Heart left ventricle (tissue), 16 donors: ENCODE measurements at regions not wholly inside any gene's neighbourhood (a gene's known extent, or its start where the extent isn't known, plus 50 kb on each side); places are given as distances from the start of the nearest gene placed in this dataset.

Experiments
- ATAC-seq, 4 donors: fragments of 200-7000 bp; cut with Tn5 transposase; one replicate each; pipeline ENCODE4 v1.9.1; 2020 to 2022; ENCODE audit warnings: moderate library complexity in 4 of 4, mild to moderate bottlenecking in 3 of 4, moderate number of reproducible peaks in 1 of 4
- DNase-seq, 5 donors: peaks; one replicate each; pipeline ENCODE4 v3.0.0-alpha.2; 2020
- H3K27ac ChIP-seq, 12 donors: fragments of 200-600 bp; sonication (generic) in 4 of 12; one replicate each; pipeline versions ENCODE4 v1.5.0 to v1.8.0; 2016 to 2022; ENCODE audit warnings: mild to moderate bottlenecking in 2 of 12
- H3K27me3 ChIP-seq, 9 donors: fragments of 200-600 bp; sonication (generic) in 2 of 9; one replicate each; pipeline versions ENCODE4 v1.5.1 to v1.8.0; 2016 to 2022; ENCODE audit warnings: mild to moderate bottlenecking in 3 of 9
- H3K36me3 ChIP-seq, 9 donors: fragments of 200-600 bp; sonication (generic) in 2 of 9; one replicate each; pipeline versions ENCODE4 v1.5.0 to v1.8.0; 2018 to 2022; ENCODE audit warnings: mild to moderate bottlenecking in 2 of 9
- H3K4me1 ChIP-seq, 12 donors: fragments of 200-600 bp; sonication (generic) in 4 of 12; one replicate each; pipeline versions ENCODE4 v1.5.0 to v1.8.0; 2016 to 2022; ENCODE audit warnings: mild to moderate bottlenecking in 3 of 12
- H3K4me3 ChIP-seq, 12 donors: fragments of 200-600 bp; sonication (generic) in 4 of 12; one replicate each; pipeline versions ENCODE4 v1.5.0 to v1.8.0; 2017 to 2022; ENCODE audit warnings: mild to moderate bottlenecking in 9 of 12, moderate library complexity in 4 of 12
- H3K9me3 ChIP-seq, 12 donors: fragments of 200-600 bp; sonication (generic) in 4 of 12; one replicate each; pipeline versions ENCODE4 v1.5.0 to v1.8.0; 2016 to 2022; ENCODE audit warnings: mild to moderate bottlenecking in 1 of 12
- POLR2A ChIP-seq, 2 donors: fragments of 450-650 bp; IDR thresholded peaks; one replicate each; pipeline ENCODE4 v1.6.1; 2017; ENCODE audit warnings: antibody characterized with exemption in 2 of 2, mild to moderate bottlenecking in 2 of 2, moderate library complexity in 2 of 2
- WGBS, 4 donors: extraction: QIAGEN DNeasy Blood & Tissue Kit in 2 of 4; methylation state at CpG; one replicate each; pipeline versions ENCODE4 v1.1.5 to v1.1.7; 2013 to 2018; 5-methylcytosine and 5-hydroxymethylcytosine counted together
- intact Hi-C, 10 donors: fragments of 100-400 bp; cut with DNase I; formaldehyde crosslinking; loops; one replicate each; pipeline versions ENCODE4 v1.11.1 to v1.14.2; 2022
- TF ChIP-seq, protein P1 (sequence below), 12 donors: fragments of 200-600 bp; sonication (generic) in 4 of 12; IDR thresholded peaks; one replicate each; pipeline versions ENCODE4 v1.5.0 to v1.8.0; 2018 to 2022; ENCODE audit warnings: antibody characterized with exemption in 12 of 12, mild to moderate bottlenecking in 5 of 12
- donor health status: ischemic (EF 13 %, LVEDD 7.1; RV severe dilation, severe dysfunction).
- donor health status: healthy with polysubstance abuse.
- donor health status: DM: no; HTN: yes; CAD: no.
- donor health status: DM: no; HTN: no; CAD: no.
- donor health status: ischemic (EF 25% LVEDD 6.9; RV normal size, moderate dysfunction).
- donor health status: ischemic (EF 25% LVEDD 5.7; RV mildly dilated, moderate dysfunction).
- donor health status: healthy.
- donor health status: DM: yes; HTN: yes; CAD: no.
- donor health status: ischemic (EF 35%, LVEDD 5.7; RV mildly dilated, moderate dysfunction).
- donor health status: nonischemic (EF 11% LVEDD 7.7; RV severe dilation, severe dysfunction).
- donor health status: DM: yes; HTN: yes; CAD: no.
- donor health status: PGD.
- donor health status: ischemic (EF 29% LVEDD 5.4; RV normal size, mild dysfunction).
- donor health status: nonischemic (EF 23%, LVEDD 6.1; RV moderate dilation, normal function).

DNA sequence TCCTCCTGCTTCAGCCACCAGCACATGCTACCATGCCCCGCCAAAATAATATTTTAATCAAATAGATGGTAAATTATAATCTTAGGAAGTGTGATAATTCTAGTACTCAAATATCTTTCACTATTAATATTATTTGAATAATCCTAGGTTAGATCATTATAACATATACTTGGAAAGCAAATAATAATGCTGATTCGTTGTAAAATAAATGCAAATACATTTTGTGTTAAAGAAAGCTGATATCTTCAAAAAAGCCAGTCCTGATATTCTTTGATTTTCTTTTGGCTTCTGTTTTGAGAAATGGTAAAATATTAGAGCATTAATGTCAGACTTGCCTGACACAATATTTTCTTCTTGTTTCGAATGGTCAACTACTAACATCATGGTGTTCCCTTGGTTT is 116.3 kb upstream of the ADAMTS5 start:
- H3K4me1 ChIP-seq = no peaks in the 10 kb centered on the region
- ATAC-seq (no peak), DNase-seq (no peak)
- H3K4me3 ChIP-seq = no peak overlapping the region
- WGBS, 4 donors = 94 to 97% (median 95%) methylated on average over 3 of the region's 3 CpGs
- no peak for TF ChIP-seq POLR2A (IDR thresholded peaks at IDR 0.05)
- TF ChIP-seq, protein P1, sequence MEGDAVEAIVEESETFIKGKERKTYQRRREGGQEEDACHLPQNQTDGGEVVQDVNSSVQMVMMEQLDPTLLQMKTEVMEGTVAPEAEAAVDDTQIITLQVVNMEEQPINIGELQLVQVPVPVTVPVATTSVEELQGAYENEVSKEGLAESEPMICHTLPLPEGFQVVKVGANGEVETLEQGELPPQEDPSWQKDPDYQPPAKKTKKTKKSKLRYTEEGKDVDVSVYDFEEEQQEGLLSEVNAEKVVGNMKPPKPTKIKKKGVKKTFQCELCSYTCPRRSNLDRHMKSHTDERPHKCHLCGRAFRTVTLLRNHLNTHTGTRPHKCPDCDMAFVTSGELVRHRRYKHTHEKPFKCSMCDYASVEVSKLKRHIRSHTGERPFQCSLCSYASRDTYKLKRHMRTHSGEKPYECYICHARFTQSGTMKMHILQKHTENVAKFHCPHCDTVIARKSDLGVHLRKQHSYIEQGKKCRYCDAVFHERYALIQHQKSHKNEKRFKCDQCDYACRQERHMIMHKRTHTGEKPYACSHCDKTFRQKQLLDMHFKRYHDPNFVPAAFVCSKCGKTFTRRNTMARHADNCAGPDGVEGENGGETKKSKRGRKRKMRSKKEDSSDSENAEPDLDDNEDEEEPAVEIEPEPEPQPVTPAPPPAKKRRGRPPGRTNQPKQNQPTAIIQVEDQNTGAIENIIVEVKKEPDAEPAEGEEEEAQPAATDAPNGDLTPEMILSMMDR (IDR thresholded peaks at IDR 0.05) = no peak
- no peaks in the 10 kb centered on the region for H3K27me3 ChIP-seq
- H3K27ac ChIP-seq = no peak overlapping the region
- peaks cover 0 to 8% (median 0%) of the 10 kb centered on the region in 12 donors for H3K9me3 ChIP-seq
- no peaks in the 10 kb centered on the region for H3K36me3 ChIP-seq
- intact Hi-C loops = no loop called here

DNA sequence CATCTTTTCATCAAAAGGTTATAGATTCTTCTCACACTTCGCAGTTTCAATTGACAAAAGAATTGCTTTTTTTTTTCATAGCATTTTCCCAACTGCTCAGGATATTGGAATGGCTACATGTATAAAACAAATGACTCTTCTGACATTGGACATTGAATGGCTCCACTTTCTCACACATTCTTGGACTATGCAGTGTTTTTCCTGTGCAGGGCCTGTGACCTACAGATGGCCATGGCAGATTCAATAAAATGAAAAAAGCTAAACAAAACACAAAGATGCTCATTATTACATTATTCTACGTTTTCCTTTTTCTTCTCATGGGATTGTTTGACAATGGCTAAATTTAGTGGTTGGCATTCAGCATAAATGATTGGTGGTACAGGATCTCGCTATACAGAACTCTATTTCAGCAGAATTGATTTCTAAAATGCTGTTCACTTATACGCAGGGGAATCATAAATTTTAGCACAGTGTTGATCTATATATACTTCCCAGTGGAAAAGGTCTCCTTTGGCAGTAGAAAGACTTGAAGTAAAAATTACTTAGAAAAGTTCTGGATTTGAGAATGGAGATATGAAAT is 115.6 kb upstream of the ADAMTS5 start:
- TF ChIP-seq, protein P1 (IDR thresholded peaks at IDR 0.05) = no peak
- no peak for TF ChIP-seq POLR2A (IDR thresholded peaks at IDR 0.05)
- intact Hi-C loops = no loop called here
- H3K36me3 ChIP-seq = no peaks in the 10 kb centered on the region
- no peak for DNase-seq
- no peaks in the 10 kb centered on the region for H3K4me1 ChIP-seq
- WGBS, 4 donors = 80 to 87% (median 83%) methylated on average over 4 of the region's 4 CpGs
- no peak overlapping the region for H3K27ac ChIP-seq
- H3K9me3 ChIP-seq = peaks cover 0 to 3% (median 0%) of the 10 kb centered on the region in 12 donors
- no peak overlapping the region for H3K4me3 ChIP-seq
- H3K27me3 ChIP-seq = no peaks in the 10 kb centered on the region
- ATAC-seq = no peak

DNA sequence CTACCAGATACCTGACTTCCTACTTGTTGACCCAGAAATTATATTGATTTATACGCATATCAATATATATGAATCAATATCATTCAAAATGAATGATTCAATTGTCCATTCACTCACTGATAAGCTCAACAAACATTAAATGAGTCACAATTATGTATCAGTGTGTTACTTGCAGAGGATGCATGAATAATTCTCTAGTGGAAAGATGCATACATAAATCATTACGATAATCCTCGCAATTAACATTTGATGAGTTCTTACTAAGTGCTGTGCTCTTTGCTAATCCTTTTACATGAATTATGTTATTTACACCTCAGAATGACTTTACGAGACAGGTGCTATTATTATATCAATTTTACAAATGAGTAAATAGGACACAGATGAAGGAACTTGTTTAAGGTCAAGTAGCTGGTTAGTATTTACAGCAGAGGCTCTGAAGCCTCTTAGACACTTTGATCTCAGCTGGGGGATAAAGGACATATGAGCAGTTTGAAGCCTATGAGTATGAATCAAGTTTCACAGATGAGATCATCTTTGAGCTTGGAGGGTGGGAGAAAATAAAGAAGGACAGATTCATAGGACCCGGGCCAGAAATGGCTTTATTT is 112.8 kb upstream of the ADAMTS5 start:
- no peak for ATAC-seq
- TF ChIP-seq POLR2A (IDR thresholded peaks at IDR 0.05) = no peak
- TF ChIP-seq, protein P1 (IDR thresholded peaks at IDR 0.05) = no peak
- no peaks in the 10 kb centered on the region for H3K4me1 ChIP-seq
- H3K36me3 ChIP-seq = no peaks in the 10 kb centered on the region
- no peaks in the 10 kb centered on the region for H3K27me3 ChIP-seq
- no peak overlapping the region for H3K4me3 ChIP-seq
- DNase-seq = no peak
- H3K9me3 ChIP-seq = no peaks in the 10 kb centered on the region
- intact Hi-C loops = no loop called here
- 84 to 95% (median 94%) methylated on average over 5 of the region's 5 CpGs for WGBS, 4 donors
- H3K27ac ChIP-seq = no peak overlapping the region

GRCh38 chr21:27078915-27079314 is 112.0 kb upstream of the ADAMTS5 start:
- intact Hi-C loops = no loop called here

More at GRCh38 chr21:27078915-27079314, 112.0 kb upstream of the ADAMTS5 start:
- DNase-seq (no peak), ATAC-seq (no peak)
- Histone ChIP-seq H3K9me3 (no peaks in the 10 kb centered on the region), H3K4me1 (no peaks in the 10 kb centered on the region), H3K36me3 (no peaks in the 10 kb centered on the region), H3K27me3 (no peaks in the 10 kb centered on the region), H3K27ac (no peak overlapping the region), H3K4me3 (no peak overlapping the region)
- no peak for TF ChIP-seq POLR2A (IDR thresholded peaks at IDR 0.05)
- TF ChIP-seq, protein P1 (IDR thresholded peaks at IDR 0.05) = no peak
- 72 to 91% (median 85%) methylated on average over 4 of the region's 4 CpGs for WGBS, 4 donors
